GM12872 (cell line): ENCODE measurements at regions not wholly inside any gene's neighbourhood (a gene's known extent, or its start where the extent isn't known, plus 50 kb on each side); places are given as distances from the start of the nearest gene placed in this dataset.

Experiments used
- TF ChIP-seq, protein P1 (sequence below): IDR thresholded peaks from 3 replicates; pipeline ENCODE4 v1.5.1; 2011; ENCODE audit warnings: low read depth, mild to moderate bottlenecking, low read length, moderate library complexity; ENCODE audit not compliant: insufficient read depth

DNA sequence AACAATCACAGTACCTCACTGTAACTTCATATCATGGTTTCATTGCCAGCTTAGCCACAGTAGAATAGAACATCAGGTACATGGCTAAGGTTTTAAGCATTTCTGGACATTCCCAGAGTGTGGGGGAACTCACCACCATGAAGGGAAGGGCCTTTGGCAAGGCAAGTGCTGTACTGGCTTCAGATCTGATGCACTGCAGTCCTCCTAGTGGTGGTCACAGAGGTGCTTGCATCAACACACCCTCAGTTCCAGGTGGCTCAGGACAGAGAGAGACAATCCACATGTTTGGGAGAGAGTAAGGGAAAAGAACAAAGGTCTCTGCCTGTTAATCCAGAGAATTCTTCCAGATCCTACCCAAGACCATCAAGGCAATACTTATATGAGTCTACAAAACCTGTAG is 528.4 kb upstream of the RGS18 start:
- TF ChIP-seq, protein P1, sequence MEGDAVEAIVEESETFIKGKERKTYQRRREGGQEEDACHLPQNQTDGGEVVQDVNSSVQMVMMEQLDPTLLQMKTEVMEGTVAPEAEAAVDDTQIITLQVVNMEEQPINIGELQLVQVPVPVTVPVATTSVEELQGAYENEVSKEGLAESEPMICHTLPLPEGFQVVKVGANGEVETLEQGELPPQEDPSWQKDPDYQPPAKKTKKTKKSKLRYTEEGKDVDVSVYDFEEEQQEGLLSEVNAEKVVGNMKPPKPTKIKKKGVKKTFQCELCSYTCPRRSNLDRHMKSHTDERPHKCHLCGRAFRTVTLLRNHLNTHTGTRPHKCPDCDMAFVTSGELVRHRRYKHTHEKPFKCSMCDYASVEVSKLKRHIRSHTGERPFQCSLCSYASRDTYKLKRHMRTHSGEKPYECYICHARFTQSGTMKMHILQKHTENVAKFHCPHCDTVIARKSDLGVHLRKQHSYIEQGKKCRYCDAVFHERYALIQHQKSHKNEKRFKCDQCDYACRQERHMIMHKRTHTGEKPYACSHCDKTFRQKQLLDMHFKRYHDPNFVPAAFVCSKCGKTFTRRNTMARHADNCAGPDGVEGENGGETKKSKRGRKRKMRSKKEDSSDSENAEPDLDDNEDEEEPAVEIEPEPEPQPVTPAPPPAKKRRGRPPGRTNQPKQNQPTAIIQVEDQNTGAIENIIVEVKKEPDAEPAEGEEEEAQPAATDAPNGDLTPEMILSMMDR: no peak; the same call in 2 of the 3 replicates

DNA sequence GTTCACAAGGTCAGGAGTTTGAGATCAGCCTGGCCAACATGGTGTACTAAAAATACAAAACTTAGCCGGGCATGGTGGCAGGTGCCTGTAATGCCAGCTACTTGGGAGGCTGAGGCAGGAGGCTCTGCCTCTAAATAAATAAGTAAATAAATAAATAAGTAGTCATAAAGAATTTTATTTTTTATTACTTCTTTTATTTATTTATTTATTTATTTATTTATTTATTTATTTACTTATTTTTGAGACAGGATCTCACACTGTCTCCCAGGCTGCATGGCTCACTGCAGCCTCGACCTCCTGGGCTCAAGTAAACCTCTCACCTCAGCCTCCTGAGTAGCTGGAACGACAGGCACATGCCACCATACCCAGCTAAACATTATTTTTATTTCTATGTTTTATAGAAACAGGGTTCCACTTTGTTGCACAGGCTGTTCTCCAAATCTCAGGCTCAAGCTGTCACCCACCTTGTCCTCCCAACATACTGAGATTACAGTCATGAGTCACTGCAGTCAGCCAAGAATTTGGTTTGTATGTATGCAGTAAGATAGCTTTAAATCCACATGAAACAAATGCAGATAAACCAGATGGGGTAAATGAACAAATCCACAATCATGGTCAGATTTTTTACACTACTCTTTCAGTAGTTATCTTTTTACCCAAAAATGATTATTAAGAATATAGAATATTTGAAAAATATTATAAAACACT is 523.3 kb upstream of the RGS18 start:
- TF ChIP-seq, protein P1: no peak

- TF ChIP-seq, protein P1: no peak
These were observed 521.9 kb upstream of the RGS18 start for GRCh38 chr1:191636345-191636744.

DNA sequence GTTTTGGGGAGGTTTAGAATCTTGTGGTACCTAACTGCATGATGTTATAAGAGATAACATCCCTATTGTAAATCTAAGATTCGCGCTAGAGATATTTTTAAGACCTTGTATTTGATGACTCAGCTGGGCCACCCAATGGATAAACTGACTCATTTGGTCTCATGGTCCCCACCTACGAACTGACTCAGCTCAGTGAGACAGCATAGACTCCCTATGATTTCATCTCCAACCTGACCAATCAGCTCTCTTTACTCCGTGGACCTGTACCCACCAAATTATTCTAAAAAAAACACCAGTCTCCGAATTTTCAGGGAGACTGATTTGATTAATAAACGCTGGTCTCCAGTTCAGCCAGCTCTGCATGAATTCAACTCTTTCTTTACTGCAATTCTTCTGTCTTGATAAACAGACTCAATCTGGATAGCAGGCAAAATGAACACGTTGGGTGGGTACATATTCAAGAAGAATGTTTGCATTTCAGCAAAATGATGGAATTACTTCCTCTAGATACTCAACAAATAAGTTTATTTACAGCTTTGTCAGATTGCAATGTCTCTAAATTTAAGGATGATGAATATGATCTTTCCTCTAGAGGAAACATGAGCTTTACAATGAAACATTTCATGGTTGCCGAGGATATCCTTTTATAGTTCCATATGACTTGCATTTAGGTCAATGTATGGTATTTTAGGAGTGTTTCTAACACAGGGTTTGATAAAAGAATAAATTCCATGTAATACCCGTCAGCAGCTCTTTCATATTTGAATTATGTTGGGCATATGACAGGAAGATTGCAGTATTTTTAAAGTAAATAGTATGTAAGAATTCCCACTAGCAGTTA is 516.6 kb upstream of the RGS18 start:
- TF ChIP-seq, protein P1: no peak

- TF ChIP-seq, protein P1: no peak
These were observed 515.2 kb upstream of the RGS18 start for GRCh38 chr1:191643060-191643459.

- TF ChIP-seq, protein P1: no peak
These were observed 509.3 kb upstream of the RGS18 start for GRCh38 chr1:191648939-191649338.

DNA sequence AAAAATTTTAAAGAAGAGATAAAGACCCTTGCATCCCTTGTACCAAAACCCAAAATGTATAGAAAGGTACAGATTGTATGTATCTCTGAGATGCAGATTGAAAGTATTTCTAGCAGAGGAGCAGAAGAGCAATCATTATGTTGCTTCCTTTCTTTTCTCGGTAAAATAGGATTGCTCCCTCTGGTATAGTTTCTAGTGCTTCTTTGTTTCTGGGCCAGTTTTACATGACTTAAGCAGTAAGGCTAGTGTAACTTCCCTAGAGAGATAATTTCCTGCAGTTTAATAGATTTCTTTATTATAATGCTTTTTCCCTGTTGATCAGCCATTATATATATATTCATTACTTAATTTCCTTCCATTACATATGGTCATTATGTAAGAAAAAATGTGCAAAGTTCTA is 496.2 kb upstream of the RGS18 start:
- TF ChIP-seq, protein P1: no peak
